HUES6 (cell line): ENCODE measurements at regions not wholly inside any gene's neighbourhood (a gene's known extent, or its start where the extent isn't known, plus 50 kb on each side); places are given as distances from the start of the nearest gene placed in this dataset.
"Not testable (repeated sequence)": the region's sequence is repeated elsewhere in the genome, so short reads cannot be mapped to it uniquely, and the experiment has no call there.

Experiments
- H3K27ac ChIP-seq: 2 replicates; pipeline ENCODE4 v1.7.0; 2013; ENCODE audit warnings: low read depth, mild to moderate bottlenecking, low read length, inconsistent platforms
- H3K27me3 ChIP-seq: 2 replicates; pipeline ENCODE4 v1.6.1; 2013; ENCODE audit warnings: low read length; ENCODE audit not compliant: control insufficient read depth, insufficient read depth
- H3K36me3 ChIP-seq: 2 replicates; pipeline ENCODE4 v1.6.1; 2013; ENCODE audit warnings: low read length; ENCODE audit not compliant: control insufficient read depth, insufficient read depth
- H3K4me1 ChIP-seq: 2 replicates; pipeline ENCODE4 v1.6.1; 2013; ENCODE audit warnings: low read length; ENCODE audit not compliant: control insufficient read depth, insufficient read depth
- H3K4me3 ChIP-seq: 2 replicates; pipeline ENCODE4 v1.5.1; 2013; ENCODE audit warnings: low read depth, low read length
- H3K9ac ChIP-seq: one replicate; pipeline ENCODE4 v1.6.1; 2013; ENCODE audit warnings: mild to moderate bottlenecking, low read length
- H3K9me3 ChIP-seq: 2 replicates; pipeline ENCODE4 v1.6.1; 2013; ENCODE audit warnings: low read depth, low read length; ENCODE audit not compliant: control insufficient read depth, insufficient read depth

- H3K9ac ChIP-seq = not testable (repeated sequence)
Measured at GRCh38 chr2:228425411-228426060, 244.0 kb upstream of the SPHKAP start.

GRCh38 chr2:228417956-228418355 is 236.5 kb upstream of the SPHKAP start:
- no peak overlapping the region for H3K27ac ChIP-seq
- no peaks in the 10 kb centered on the region for H3K36me3 ChIP-seq
- no peak overlapping the region for H3K4me3 ChIP-seq
- no peak overlapping the region for H3K9ac ChIP-seq
- no peaks in the 10 kb centered on the region for H3K4me1 ChIP-seq
- no peaks in the 10 kb centered on the region for H3K27me3 ChIP-seq
- H3K9me3 ChIP-seq = peaks cover 2% of the 10 kb centered on the region

More at GRCh38 chr2:228425411-228426060, 244.0 kb upstream of the SPHKAP start:
- H3K9me3 ChIP-seq = peaks cover 17% of the 10 kb centered on the region
- not testable (repeated sequence) for H3K4me3 ChIP-seq, H3K4me1 ChIP-seq, H3K27ac ChIP-seq, H3K36me3 ChIP-seq, H3K27me3 ChIP-seq

GRCh38 chr2:228417526-228417925 is 236.0 kb upstream of the SPHKAP start:
- no peak overlapping the region for H3K4me3 ChIP-seq
- no peaks in the 10 kb centered on the region for H3K36me3 ChIP-seq
- peaks cover 2% of the 10 kb centered on the region for H3K9me3 ChIP-seq
- no peak overlapping the region for H3K9ac ChIP-seq
- no peaks in the 10 kb centered on the region for H3K4me1 ChIP-seq
- H3K27ac ChIP-seq = no peak overlapping the region
- no peaks in the 10 kb centered on the region for H3K27me3 ChIP-seq

GRCh38 chr2:228410061-228410460 is 228.6 kb upstream of the SPHKAP start:
- Histone ChIP-seq H3K36me3 (no peaks in the 10 kb centered on the region), H3K4me1 (no peaks in the 10 kb centered on the region), H3K9me3 (no peaks in the 10 kb centered on the region)

GRCh38 chr2:228409493-228409892 is 228.0 kb upstream of the SPHKAP start:
- Histone ChIP-seq H3K4me1 (no peaks in the 10 kb centered on the region), H3K27ac (no peak overlapping the region), H3K9me3 (no peaks in the 10 kb centered on the region)

More at GRCh38 chr2:228410061-228410460, 228.6 kb upstream of the SPHKAP start:
- no peak overlapping the region for H3K4me3 ChIP-seq
- no peak overlapping the region for H3K9ac ChIP-seq
- H3K27me3 ChIP-seq = no peaks in the 10 kb centered on the region
- H3K27ac ChIP-seq = no peak overlapping the region

GRCh38 chr2:228408529-228409227 is 227.2 kb upstream of the SPHKAP start:
- Histone ChIP-seq H3K27me3 (no peaks in the 10 kb centered on the region), H3K4me1 (no peaks in the 10 kb centered on the region), H3K9me3 (no peaks in the 10 kb centered on the region), H3K4me3 (no peak overlapping the region), H3K27ac (no peak overlapping the region), H3K9ac (no peak overlapping the region), H3K36me3 (no peaks in the 10 kb centered on the region)

More at GRCh38 chr2:228409493-228409892, 228.0 kb upstream of the SPHKAP start:
- Histone ChIP-seq H3K27me3 (no peaks in the 10 kb centered on the region), H3K36me3 (no peaks in the 10 kb centered on the region), H3K9ac (no peak overlapping the region), H3K4me3 (no peak overlapping the region)

- Histone ChIP-seq H3K27ac (no peak overlapping the region), H3K4me1 (no peaks in the 10 kb centered on the region), H3K9me3 (no peaks in the 10 kb centered on the region), H3K36me3 (no peaks in the 10 kb centered on the region), H3K9ac (no peak overlapping the region), H3K27me3 (no peaks in the 10 kb centered on the region), H3K4me3 (no peak overlapping the region)
Measured at GRCh38 chr2:228407821-228408220, 226.3 kb upstream of the SPHKAP start.

- Histone ChIP-seq H3K36me3 (no peaks in the 10 kb centered on the region), H3K27ac (no peak overlapping the region), H3K9me3 (peaks cover 19% of the 10 kb centered on the region), H3K9ac (no peak overlapping the region), H3K4me1 (no peaks in the 10 kb centered on the region), H3K4me3 (no peak overlapping the region), H3K27me3 (no peaks in the 10 kb centered on the region)
Measured at GRCh38 chr2:228401065-228401912, 219.8 kb upstream of the SPHKAP start.

- Histone ChIP-seq H3K4me1 (no peaks in the 10 kb centered on the region), H3K9me3 (peaks cover 7% of the 10 kb centered on the region; the same call in 1 of the 2 replicates), H3K9ac (no peak overlapping the region), H3K27ac (no peak overlapping the region), H3K36me3 (no peaks in the 10 kb centered on the region), H3K27me3 (no peaks in the 10 kb centered on the region), H3K4me3 (no peak overlapping the region)
Measured at GRCh38 chr2:228387776-228388175, 206.3 kb upstream of the SPHKAP start.

- no peak overlapping the region for H3K9ac ChIP-seq
- no peak overlapping the region for H3K27ac ChIP-seq
- H3K36me3 ChIP-seq = no peaks in the 10 kb centered on the region
- no peak overlapping the region for H3K4me3 ChIP-seq
- H3K9me3 ChIP-seq = no peaks in the 10 kb centered on the region
- no peaks in the 10 kb centered on the region for H3K27me3 ChIP-seq
- no peaks in the 10 kb centered on the region for H3K4me1 ChIP-seq
Measured at GRCh38 chr2:228378696-228379425, 197.4 kb upstream of the SPHKAP start.
